DMS153 treated with DMSO at 0.1 percent for 48 hours (cell line): ENCODE measurements at regions not wholly inside any gene's neighbourhood (a gene's known extent, or its start where the extent isn't known, plus 50 kb on each side); places are given as distances from the start of the nearest gene placed in this dataset.

Experiments
- DNase-seq: peaks from one replicate; lab custom pipeline; 2025; ENCODE audit not compliant: unreplicated experiment; lab: John Stamatoyannopoulos, UW

GRCh38 chr13:63436325-63436668, 2020.6 kb upstream of the PCDH20 start:
- no peak for DNase-seq

- no peak for DNase-seq
These were observed 2020.1 kb upstream of the PCDH20 start for GRCh38 chr13:63435667-63436324.

- no peak for DNase-seq
These were observed 2018.0 kb upstream of the PCDH20 start for GRCh38 chr13:63433546-63434150.

GRCh38 chr13:63427170-63427569, 2011.5 kb upstream of the PCDH20 start:
- DNase-seq = no peak

- DNase-seq = no peak
These were observed 2009.5 kb upstream of the PCDH20 start for GRCh38 chr13:63425131-63425530.

- DNase-seq = no peak
These were observed 2005.5 kb upstream of the PCDH20 start for GRCh38 chr13:63421123-63421522.

- no peak for DNase-seq
These were observed 2005.0 kb upstream of the PCDH20 start for GRCh38 chr13:63420685-63421084.

- DNase-seq = no peak
These were observed 1998.6 kb upstream of the PCDH20 start for GRCh38 chr13:63414247-63414646.

GRCh38 chr13:63409791-63410351, 1994.2 kb upstream of the PCDH20 start:
- no peak for DNase-seq

- no peak for DNase-seq
These were observed 1992.9 kb upstream of the PCDH20 start for GRCh38 chr13:63408331-63409189.

GRCh38 chr13:63403733-63404132, 1988.1 kb upstream of the PCDH20 start:
- DNase-seq = no peak

GRCh38 chr13:63396746-63397145, 1981.1 kb upstream of the PCDH20 start:
- DNase-seq = no peak

- no peak for DNase-seq
These were observed 1977.5 kb upstream of the PCDH20 start for GRCh38 chr13:63393112-63393511.

GRCh38 chr13:63389756-63390155, 1974.1 kb upstream of the PCDH20 start:
- no peak for DNase-seq

- DNase-seq = no peak
These were observed 1965.6 kb upstream of the PCDH20 start for GRCh38 chr13:63381078-63381859.

- DNase-seq = no peak
These were observed 1962.3 kb upstream of the PCDH20 start for GRCh38 chr13:63377986-63378385.

- DNase-seq = no peak
These were observed 1954.5 kb upstream of the PCDH20 start for GRCh38 chr13:63370101-63370500.

GRCh38 chr13:63367522-63368198, 1952.0 kb upstream of the PCDH20 start:
- no peak for DNase-seq

GRCh38 chr13:63364159-63364558, 1948.5 kb upstream of the PCDH20 start:
- DNase-seq = no peak

- no peak for DNase-seq
These were observed 1935.9 kb upstream of the PCDH20 start for GRCh38 chr13:63351533-63351932.
